ENCODE measurements at regions not wholly inside any gene's neighbourhood (a gene's known extent, or its start where the extent isn't known, plus 50 kb on each side); places are given as distances from the start of the nearest gene placed in this dataset.

GRCh38 chr4:153933915-153934687, 145.2 kb upstream of the SFRP2 start:
- no peak for TF ChIP-seq CTCF (IDR thresholded peaks at IDR 0.05; ENCODE audit: low read depth, low read length)
- TF ChIP-seq, protein P1, sequence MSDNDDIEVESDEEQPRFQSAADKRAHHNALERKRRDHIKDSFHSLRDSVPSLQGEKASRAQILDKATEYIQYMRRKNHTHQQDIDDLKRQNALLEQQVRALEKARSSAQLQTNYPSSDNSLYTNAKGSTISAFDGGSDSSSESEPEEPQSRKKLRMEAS (IDR thresholded peaks at IDR 0.05; ENCODE audit: low read depth, low read length) = no peak

Data from NB4 (cell line).